ENCODE measurements at regions not wholly inside any gene's neighbourhood (a gene's known extent, or its start where the extent isn't known, plus 50 kb on each side); places are given as distances from the start of the nearest gene placed in this dataset.
"Not testable (repeated sequence)": the region's sequence is repeated elsewhere in the genome, so short reads cannot be mapped to it uniquely, and the experiment has no call there.

- DNase-seq = no peak
Observed at GRCh38 chr5:66354422-66354821, 210.3 kb downstream of the SREK1 start.

GRCh38 chr5:66356011-66356565 is 212.0 kb downstream of the SREK1 start:
- no peak for DNase-seq

- no peak for DNase-seq
Observed at GRCh38 chr5:66358741-66359140, 214.6 kb downstream of the SREK1 start.

GRCh38 chr5:66361070-66361469 is 217.0 kb downstream of the SREK1 start:
- no peak for DNase-seq

- no peak for DNase-seq
Observed at GRCh38 chr5:66362046-66362445, 217.9 kb downstream of the SREK1 start.

- DNase-seq = no peak
Observed at GRCh38 chr5:66362687-66363086, 218.6 kb downstream of the SREK1 start.

GRCh38 chr5:66363097-66363496 is 219.0 kb downstream of the SREK1 start:
- DNase-seq = no peak

- no peak for DNase-seq
Observed at GRCh38 chr5:66364186-66364585, 220.1 kb downstream of the SREK1 start.

- no peak for DNase-seq
Observed at GRCh38 chr5:66365981-66366380, 221.9 kb downstream of the SREK1 start.

GRCh38 chr5:66367814-66368541 is 223.9 kb downstream of the SREK1 start:
- no peak for DNase-seq

- no peak for DNase-seq
Observed at GRCh38 chr5:66368811-66369210, 224.7 kb downstream of the SREK1 start.

GRCh38 chr5:66377747-66378146 is 218.4 kb upstream of the MAST4 start:
- no peak for DNase-seq

GRCh38 chr5:66378407-66378806 is 217.8 kb upstream of the MAST4 start:
- no peak for DNase-seq

GRCh38 chr5:66382152-66382551 is 214.0 kb upstream of the MAST4 start:
- DNase-seq = no peak

- DNase-seq = not testable (repeated sequence)
Observed at GRCh38 chr5:66405145-66405544, 191.0 kb upstream of the MAST4 start.

GRCh38 chr5:66406761-66407336 is 189.3 kb upstream of the MAST4 start:
- DNase-seq = no peak

GRCh38 chr5:66407765-66408164 is 188.4 kb upstream of the MAST4 start:
- no peak for DNase-seq

GRCh38 chr5:66408576-66408975 is 187.6 kb upstream of the MAST4 start:
- DNase-seq = no peak

GRCh38 chr5:66410122-66410521 is 186.1 kb upstream of the MAST4 start:
- no peak for DNase-seq

- DNase-seq = no peak
Observed at GRCh38 chr5:66411701-66412100, 184.5 kb upstream of the MAST4 start.

- DNase-seq = no peak
Observed at GRCh38 chr5:66413931-66414330, 182.3 kb upstream of the MAST4 start.

GRCh38 chr5:66415208-66415607 is 181.0 kb upstream of the MAST4 start:
- DNase-seq = no peak

GRCh38 chr5:66416698-66417097 is 179.5 kb upstream of the MAST4 start:
- DNase-seq = no peak

GRCh38 chr5:66417781-66418180 is 178.4 kb upstream of the MAST4 start:
- DNase-seq = no peak

- DNase-seq = no peak
Observed at GRCh38 chr5:66423484-66423883, 172.7 kb upstream of the MAST4 start.
